IMR-90 (cell line): ENCODE measurements at regions not wholly inside any gene's neighbourhood (a gene's known extent, or its start where the extent isn't known, plus 50 kb on each side); places are given as distances from the start of the nearest gene placed in this dataset.

Experiments used
- TF ChIP-seq, protein P1 (sequence below): conservative IDR thresholded peaks from 2 replicates; pipeline ENCODE4 v1.5.1; 2012; ENCODE audit warnings: mild to moderate bottlenecking, low read depth, low read length, improper control_type of control experiment
- TF ChIP-seq, protein P2 (sequence below): fragments of 150-350 bp; IDR thresholded peaks from 2 replicates; pipeline ENCODE4 v1.6.1; 2017; ENCODE audit warnings: mild to moderate bottlenecking, antibody characterized with exemption, low read length, low read depth

DNA sequence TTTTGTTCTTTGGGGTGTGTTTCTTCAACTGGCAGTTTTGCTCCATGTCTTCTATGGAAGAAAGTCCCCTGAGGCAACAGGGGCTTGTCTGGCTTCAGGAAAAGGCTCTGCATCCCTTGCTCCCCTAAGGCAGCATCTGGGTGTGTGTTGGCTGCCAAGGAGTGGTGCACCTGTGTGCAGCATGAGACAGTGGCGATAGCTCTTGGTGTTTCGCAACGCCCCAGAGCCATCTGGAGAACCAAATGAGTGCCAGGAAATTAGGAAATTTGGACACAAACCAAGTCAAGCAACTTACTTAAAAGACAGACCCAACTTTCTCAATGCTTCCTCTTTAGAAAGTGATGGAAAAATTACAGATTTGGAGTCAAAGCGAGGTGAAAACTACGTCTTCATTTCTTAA, 1044.4 kb upstream of the CNTNAP5 start:
- TF ChIP-seq, protein P1, sequence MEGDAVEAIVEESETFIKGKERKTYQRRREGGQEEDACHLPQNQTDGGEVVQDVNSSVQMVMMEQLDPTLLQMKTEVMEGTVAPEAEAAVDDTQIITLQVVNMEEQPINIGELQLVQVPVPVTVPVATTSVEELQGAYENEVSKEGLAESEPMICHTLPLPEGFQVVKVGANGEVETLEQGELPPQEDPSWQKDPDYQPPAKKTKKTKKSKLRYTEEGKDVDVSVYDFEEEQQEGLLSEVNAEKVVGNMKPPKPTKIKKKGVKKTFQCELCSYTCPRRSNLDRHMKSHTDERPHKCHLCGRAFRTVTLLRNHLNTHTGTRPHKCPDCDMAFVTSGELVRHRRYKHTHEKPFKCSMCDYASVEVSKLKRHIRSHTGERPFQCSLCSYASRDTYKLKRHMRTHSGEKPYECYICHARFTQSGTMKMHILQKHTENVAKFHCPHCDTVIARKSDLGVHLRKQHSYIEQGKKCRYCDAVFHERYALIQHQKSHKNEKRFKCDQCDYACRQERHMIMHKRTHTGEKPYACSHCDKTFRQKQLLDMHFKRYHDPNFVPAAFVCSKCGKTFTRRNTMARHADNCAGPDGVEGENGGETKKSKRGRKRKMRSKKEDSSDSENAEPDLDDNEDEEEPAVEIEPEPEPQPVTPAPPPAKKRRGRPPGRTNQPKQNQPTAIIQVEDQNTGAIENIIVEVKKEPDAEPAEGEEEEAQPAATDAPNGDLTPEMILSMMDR, result no peak
- TF ChIP-seq, protein P2, sequence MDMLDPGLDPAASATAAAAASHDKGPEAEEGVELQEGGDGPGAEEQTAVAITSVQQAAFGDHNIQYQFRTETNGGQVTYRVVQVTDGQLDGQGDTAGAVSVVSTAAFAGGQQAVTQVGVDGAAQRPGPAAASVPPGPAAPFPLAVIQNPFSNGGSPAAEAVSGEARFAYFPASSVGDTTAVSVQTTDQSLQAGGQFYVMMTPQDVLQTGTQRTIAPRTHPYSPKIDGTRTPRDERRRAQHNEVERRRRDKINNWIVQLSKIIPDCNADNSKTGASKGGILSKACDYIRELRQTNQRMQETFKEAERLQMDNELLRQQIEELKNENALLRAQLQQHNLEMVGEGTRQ, result no peak
